CD4-positive, alpha-beta T cell (primary cell): ENCODE measurements at regions not wholly inside any gene's neighbourhood (a gene's known extent, or its start where the extent isn't known, plus 50 kb on each side); places are given as distances from the start of the nearest gene placed in this dataset.

Experiments used
- ATAC-seq: fragments of 200-7000 bp; cut with Tn5 transposase; one replicate; pipeline ENCODE4 v1.10.0; 2022; ENCODE audit warnings: mild to moderate bottlenecking; ENCODE audit not compliant: poor library complexity
- CTCF ChIA-PET: fragments of 350-600 bp; sonication (Branson Sonifier 250); formaldehyde crosslinking; loops from one replicate; lab custom pipeline; 2021; ENCODE audit warnings: antibody characterized with exemption, inconsistent platforms; lab: Charles Lee
- POLR2A ChIA-PET: fragments of 350-600 bp; sonication (Branson Sonifier 250); formaldehyde crosslinking; loops from one replicate; lab custom pipeline; 2021; ENCODE audit warnings: antibody characterized with exemption, inconsistent platforms; lab: Charles Lee
- DNase-seq, 14 experiments: peaks; one replicate each; pipeline ENCODE4 v3.0.0-alpha.2; 2013 to 2020; ENCODE audit warnings: mixed read lengths in 2 of 14
- H3K27ac ChIP-seq, 2 donors: one replicate each; pipeline versions ENCODE4 v1.5.1 to v1.7.0; 2013; ENCODE audit warnings: low read length in 2 of 2, low read depth in 1 of 2, mild to moderate bottlenecking in 1 of 2
- H3K27me3 ChIP-seq, 2 experiments: 1 replicate in 1 of 2; 2 replicates in 1 of 2; pipeline versions ENCODE4 v1.6.1 to v1.7.0; 2013; ENCODE audit warnings: low read length in 2 of 2, control low read depth in 1 of 2, mild to moderate bottlenecking in 1 of 2, moderate library complexity in 1 of 2; ENCODE audit not compliant: insufficient read depth in 2 of 2, control insufficient read depth in 1 of 2
- H3K36me3 ChIP-seq: one replicate; pipeline ENCODE4 v1.6.1; 2013; ENCODE audit warnings: low read length, control low read depth; ENCODE audit not compliant: insufficient read depth
- H3K4me1 ChIP-seq: one replicate; pipeline ENCODE4 v1.6.1; 2013; ENCODE audit warnings: low read length, control low read depth; ENCODE audit not compliant: insufficient read depth
- H3K4me3 ChIP-seq: one replicate; pipeline ENCODE4 v1.5.1; 2013; ENCODE audit warnings: mild to moderate bottlenecking, low read length, moderate library complexity
- H3K9me3 ChIP-seq, 2 experiments: 1 replicate in 1 of 2; 2 replicates in 1 of 2; pipeline versions ENCODE4 v1.6.1 to v1.7.0; 2013; ENCODE audit warnings: low read length in 2 of 2, mild to moderate bottlenecking in 2 of 2, control low read depth in 1 of 2, moderate library complexity in 1 of 2; ENCODE audit not compliant: control insufficient read depth in 1 of 2, insufficient read depth in 1 of 2
- H3K27ac Mint-ChIP-seq: one replicate; pipeline ENCODE4 v1.8.0; 2020; ENCODE audit warnings: mixed read lengths
- H3K27me3 Mint-ChIP-seq: one replicate; pipeline ENCODE4 v1.8.0; 2021; ENCODE audit warnings: mixed read lengths
- H3K36me3 Mint-ChIP-seq: one replicate; pipeline ENCODE4 v1.8.0; 2021; ENCODE audit warnings: low read depth, mixed read lengths
- H3K4me1 Mint-ChIP-seq: one replicate; pipeline ENCODE4 v1.8.0; 2021; ENCODE audit warnings: low read depth, mixed read lengths
- H3K4me3 Mint-ChIP-seq: one replicate; pipeline ENCODE4 v1.8.0; 2020; ENCODE audit warnings: mild to moderate bottlenecking, mixed read lengths
- H3K9me3 Mint-ChIP-seq: one replicate; pipeline ENCODE4 v1.8.0; 2020; ENCODE audit warnings: mixed read lengths
- CTCF ChIP-seq: fragments of 200-600 bp; IDR thresholded peaks from one replicate; pipeline ENCODE4 v1.8.0; 2022; ENCODE audit warnings: antibody characterized with exemption, mild to moderate bottlenecking
- intact Hi-C, 2 experiments: fragments of 100-400 bp; cut with DNase I in 1 of 2; cut with micrococcal nuclease in 1 of 2; formaldehyde crosslinking; loops; one replicate each; pipeline versions ENCODE4 v1.15.1 to v1.9.0; 2023 to 2025; cut with DNase I, micrococcal nuclease

- ChIA-PET CTCF (no interaction called here), POLR2A (no interaction called here)
- Mint-ChIP-seq H3K27ac (no peak overlapping the region), H3K4me3 (no peak overlapping the region), H3K4me1 (no peaks in the 10 kb centered on the region), H3K27me3 (peaks cover 7% of the 10 kb centered on the region), H3K36me3 (no peaks in the 10 kb centered on the region), H3K9me3 (peaks cover 32% of the 10 kb centered on the region)
- H3K36me3 ChIP-seq = no peaks in the 10 kb centered on the region
- H3K4me3 ChIP-seq = no peak overlapping the region
- ATAC-seq (no peak), DNase-seq (no peak)
- peaks cover 6 to 18% of the 10 kb centered on the region in 2 experiments for H3K9me3 ChIP-seq
- no peaks in the 10 kb centered on the region for H3K4me1 ChIP-seq
- intact Hi-C loops = no loop called here
- TF ChIP-seq CTCF = no peak
- H3K27me3 ChIP-seq = no peaks in the 10 kb centered on the region
- H3K27ac ChIP-seq = no peak overlapping the region
Observed at GRCh38 chr7:92976931-92977330, 140.6 kb upstream of the CDK6 start.

DNA sequence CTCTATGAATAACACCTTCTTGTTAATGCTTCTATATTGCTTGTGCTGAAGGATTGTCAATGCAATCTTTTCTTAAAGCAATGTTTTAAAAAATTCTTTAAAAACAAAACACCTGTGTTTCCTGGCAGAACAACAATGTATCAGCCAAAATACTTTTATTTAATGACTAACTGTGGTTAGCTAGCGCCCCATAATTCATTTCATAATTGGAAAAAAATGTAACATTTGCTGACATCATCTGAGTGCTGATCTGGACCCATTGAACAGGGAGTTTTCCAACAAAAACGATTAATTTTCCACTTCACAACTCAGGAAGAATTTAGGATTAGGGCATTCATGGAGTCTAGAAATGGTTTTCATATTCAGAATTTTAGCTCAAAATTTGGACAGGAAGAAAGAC lies 137.6 kb upstream of the CDK6 start:
- no peak for ATAC-seq
- Mint-ChIP-seq H3K36me3 (no peaks in the 10 kb centered on the region), H3K4me1 (no peaks in the 10 kb centered on the region), H3K9me3 (peaks cover 24% of the 10 kb centered on the region), H3K27me3 (peaks cover 7% of the 10 kb centered on the region), H3K4me3 (no peak overlapping the region), H3K27ac (no peak overlapping the region)
- H3K4me1 ChIP-seq = no peaks in the 10 kb centered on the region
- ChIA-PET POLR2A (no interaction called here), CTCF (interaction anchor here (0.8 kb wide), 1 partner anchor 34 kb away, joined by 3 read pairs; no protein-coding TSS in a partner anchor)
- intact Hi-C loops = no loop called here
- TF ChIP-seq CTCF = no peak
- H3K27me3 ChIP-seq = no peaks in the 10 kb centered on the region
- DNase-seq = no peak
- peaks cover 6 to 18% of the 10 kb centered on the region in 2 experiments for H3K9me3 ChIP-seq
- no peaks in the 10 kb centered on the region for H3K36me3 ChIP-seq
- H3K27ac ChIP-seq = no peak overlapping the region
- H3K4me3 ChIP-seq = no peak overlapping the region

DNA sequence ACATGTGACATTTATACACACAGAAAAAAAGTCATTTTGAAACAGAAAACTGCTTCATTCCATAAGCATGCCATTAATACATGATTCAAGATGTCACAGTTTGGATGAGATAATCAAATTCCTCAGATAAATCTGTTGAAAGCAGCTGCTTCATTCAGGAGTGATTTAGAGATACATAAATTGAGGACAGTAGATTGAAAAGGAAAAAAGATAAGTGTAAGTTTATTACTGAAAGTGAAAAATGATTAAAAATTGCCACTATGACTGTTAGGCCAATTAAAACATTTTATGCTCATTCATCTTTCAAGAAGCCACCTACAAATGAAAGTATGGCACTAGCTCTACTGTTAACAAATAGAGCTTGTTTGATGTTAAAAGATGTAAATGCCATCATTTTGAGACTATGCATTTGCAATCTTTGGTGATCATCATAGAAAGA lies 136.9 kb upstream of the CDK6 start:
- Histone ChIP-seq H3K9me3 (peaks cover 6 to 18% of the 10 kb centered on the region in 2 experiments), H3K4me1 (no peaks in the 10 kb centered on the region), H3K27ac (no peak overlapping the region), H3K27me3 (no peaks in the 10 kb centered on the region), H3K36me3 (no peaks in the 10 kb centered on the region), H3K4me3 (no peak overlapping the region)
- ChIA-PET POLR2A (no interaction called here), CTCF (no interaction called here)
- Mint-ChIP-seq H3K36me3 (no peaks in the 10 kb centered on the region), H3K27me3 (peaks cover 7% of the 10 kb centered on the region), H3K9me3 (peaks cover 18% of the 10 kb centered on the region), H3K4me1 (no peaks in the 10 kb centered on the region), H3K4me3 (no peak overlapping the region), H3K27ac (no peak overlapping the region)
- TF ChIP-seq CTCF = no peak
- no peak for ATAC-seq
- no peak for DNase-seq
- intact Hi-C loops = no loop called here
